HepG2 (cell line): ENCODE measurements at regions not wholly inside any gene's neighbourhood (a gene's known extent, or its start where the extent isn't known, plus 50 kb on each side); places are given as distances from the start of the nearest gene placed in this dataset.

ENCODE experiments used
- ATAC-seq: fragments of 200-7000 bp; cut with Tn5 transposase; 3 replicates; pipeline ENCODE4 v1.9.1; 2020; ENCODE audit warnings: mild to moderate bottlenecking, moderate library complexity
- BruUV-seq: library from RNA; stranded (reverse); fragments of 400-500 nt; replicated peaks from 2 replicates; lab custom pipeline; 2021; lab: Mats Ljungman, UMichigan
- CTCF ChIA-PET: fragments of 300-600 bp; formaldehyde crosslinking; extraction: SDS; loops from one replicate; lab custom pipeline; 2021; ENCODE audit warnings: low total read pairs, inconsistent platforms, low intra/inter-chr PET ratio; lab: Yijun Ruan, JAX
- POLR2A ChIA-PET: fragments of 350-600 bp; sonication (Branson Sonifier 250); formaldehyde crosslinking; loops from one replicate; lab custom pipeline; 2020; ENCODE audit warnings: antibody characterized with exemption, inconsistent platforms; lab: Yijun Ruan, JAX
- DNase-seq: peaks from one replicate; pipeline ENCODE4 v3.0.0-alpha.2; 2015; ENCODE audit warnings: low spot score
- FAIRE-seq: peaks from 3 replicates; lab custom pipeline; 2011; peaks lifted over from hg19 to GRCh38; lab: Jason Lieb, UNC
- H2AFZ ChIP-seq: one replicate; pipeline ENCODE4 v1.6.1; 2011; ENCODE audit warnings: low read length, inconsistent platforms
- H3K27ac ChIP-seq: fragments of 300-600 bp; 3 replicates; pipeline ENCODE4 v1.8.0; 2011; ENCODE audit warnings: mixed run types, mild to moderate bottlenecking, mixed read lengths, low read length, inconsistent platforms; ENCODE audit not compliant: insufficient read depth; ENCODE audit errors: extremely low read length
- H3K27me3 ChIP-seq, 2 experiments: fragments of 200-600 bp in 1 of 2; 2 replicates in 1 of 2; 3 replicates in 1 of 2; pipeline versions ENCODE4 v1.6.0 to v1.8.0; 2011; ENCODE audit warnings: low read length in 2 of 2, mild to moderate bottlenecking in 2 of 2, moderate library complexity in 2 of 2, inconsistent platforms in 1 of 2; ENCODE audit not compliant: insufficient read depth in 2 of 2, control insufficient read depth in 1 of 2
- H3K36me3 ChIP-seq, 2 experiments: fragments of 200-600 bp in 1 of 2; replicated peaks in 1 of 2; 2 replicates in 1 of 2; 3 replicates in 1 of 2; pipeline versions ENCODE4 v1.5.1 to v1.8.0; 2011; ENCODE audit warnings: low read length in 2 of 2, inconsistent platforms in 1 of 2; ENCODE audit not compliant: insufficient read depth in 2 of 2, control insufficient read depth in 1 of 2
- H3K4me1 ChIP-seq: 2 replicates; pipeline ENCODE4 v1.5.1; 2012; ENCODE audit warnings: low read length, inconsistent platforms; ENCODE audit not compliant: insufficient read depth
- H3K4me2 ChIP-seq: 2 replicates; pipeline ENCODE4 v1.6.0; 2011; ENCODE audit warnings: low read depth, low read length, inconsistent platforms
- H3K4me3 ChIP-seq, 3 experiments: fragments of 200-600 bp in 1 of 3; sonication (generic), shearing (Covaris generic) in 1 of 3; replicated peaks in 1 of 3; 2 replicates each; pipeline ENCODE4 v1.5.1; 2011 to 2016; ENCODE audit warnings: low read length in 3 of 3, inconsistent platforms in 2 of 3, low read depth in 2 of 3, mild to moderate bottlenecking in 2 of 3, control low read depth in 1 of 3, mixed read lengths in 1 of 3; ENCODE audit not compliant: insufficient read depth in 1 of 3
- H3K79me2 ChIP-seq: one replicate; pipeline ENCODE4 v1.6.1; 2011; ENCODE audit warnings: low read length, inconsistent platforms; ENCODE audit not compliant: insufficient read depth
- H3K9ac ChIP-seq: 2 replicates; pipeline ENCODE4 v1.6.0; 2011; ENCODE audit warnings: mild to moderate bottlenecking, low read depth, low read length, inconsistent platforms; ENCODE audit not compliant: insufficient read depth
- H3K9me3 ChIP-seq: 2 replicates; pipeline ENCODE4 v1.5.1; 2012; ENCODE audit warnings: mild to moderate bottlenecking, low read length
- H4K20me1 ChIP-seq: 2 replicates; pipeline ENCODE4 v1.6.0; 2011; ENCODE audit warnings: inconsistent platforms, mild to moderate bottlenecking, low read length, moderate library complexity; ENCODE audit not compliant: insufficient read depth
- CHD2 ChIP-seq: IDR thresholded peaks from 2 replicates; pipeline ENCODE4 v1.6.1; 2011; ENCODE audit warnings: low read depth, low read length, improper control_type of control experiment
- HDAC6 ChIP-seq: fragments of 200-600 bp; sonication (generic); IDR thresholded peaks from 2 replicates; pipeline ENCODE4 v1.7.0; 2017; ENCODE audit warnings: mild to moderate bottlenecking, antibody characterized with exemption, low read length, low read depth
- HMG20A ChIP-seq: IDR thresholded peaks from 2 replicates; pipeline ENCODE4 v1.6.1; 2016; ENCODE audit warnings: borderline replicate concordance
- ZNF274 ChIP-seq: sonication (generic); formaldehyde crosslinking; IDR thresholded peaks from 2 replicates; pipeline ENCODE4 v1.5.1; 2020; ENCODE audit warnings: mild to moderate bottlenecking, missing genetic modification reagents
- WGBS: methylation state at CpG from one replicate; pipeline ENCODE4 v1.1.6; 2017; ENCODE audit warnings: low lambda C conversion rate; 5-methylcytosine and 5-hydroxymethylcytosine counted together
- in situ Hi-C: cut with HindIII; loops from 2 replicates; pipeline ENCODE4 v1.10.0; 2017; ENCODE audit warnings: low pct_unique_long_range_greater_than_20kb; ENCODE audit not compliant: extremely low pct_ligation_motif_present
- intact Hi-C: fragments of 100-400 bp; cut with micrococcal nuclease; formaldehyde crosslinking; loops from one replicate; pipeline ENCODE4 v1.10.0; 2022; ENCODE audit not compliant: unreplicated experiment
- TF ChIP-seq, protein P1 (sequence below): sonication (generic); formaldehyde crosslinking; IDR thresholded peaks from 2 replicates; pipeline ENCODE4 v1.9.0; 2022; ENCODE audit warnings: missing genetic modification reagents, mild to moderate bottlenecking, borderline replicate concordance

GRCh38 chr3:118810499-118811035, 224.1 kb downstream of the IGSF11 start:
- H3K79me2 ChIP-seq = no peaks in the 10 kb centered on the region
- CTCF ChIA-PET = no interaction called here
- POLR2A ChIA-PET = no interaction called here
- no peaks in the 10 kb centered on the region for H3K27me3 ChIP-seq
- intact Hi-C loops = no loop called here
- no peak for ATAC-seq
- H4K20me1 ChIP-seq = no peaks in the 10 kb centered on the region
- TF ChIP-seq ZNF274 (CRISPR knock-in tag) (no peak), CHD2 (peak; percentile 74)
- BruUV-seq = no TSS peak
- no peaks in the 10 kb centered on the region for H3K4me1 ChIP-seq
- H3K4me3 ChIP-seq = no peak overlapping the region
- no peak overlapping the region for H3K27ac ChIP-seq
- in situ Hi-C loops = no loop called here
- FAIRE-seq = no peak
- no peak overlapping the region for H2AFZ ChIP-seq
- no peak overlapping the region for H3K4me2 ChIP-seq
- no peaks in the 10 kb centered on the region for H3K9me3 ChIP-seq
- H3K9ac ChIP-seq = no peak overlapping the region
- H3K36me3 ChIP-seq = no peaks in the 10 kb centered on the region
- DNase-seq = no peak
- 41% methylated on average over 10 of the region's 10 CpGs for WGBS

DNA sequence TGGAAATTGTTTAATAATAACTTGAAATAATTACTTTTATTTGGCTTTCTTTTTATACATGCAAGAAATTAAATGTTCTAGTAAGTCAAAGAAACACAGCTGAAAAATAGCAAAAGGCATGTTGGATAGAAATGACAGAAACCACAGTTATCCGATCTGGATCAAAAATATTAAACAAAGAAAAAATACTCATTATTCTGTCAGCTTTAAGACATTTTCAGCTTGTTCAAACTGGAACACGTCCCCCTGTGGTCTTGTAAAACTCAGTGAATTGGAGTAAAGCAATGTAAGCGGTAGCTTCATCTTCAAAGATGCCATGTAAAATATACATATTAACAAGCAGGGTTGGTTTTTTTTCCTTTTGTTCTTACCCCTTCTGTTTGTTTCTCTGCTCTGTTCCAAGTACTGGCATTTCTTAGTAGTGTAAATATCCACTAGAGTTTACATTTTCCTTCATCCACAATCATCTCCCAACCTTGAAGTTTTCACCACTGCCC, 223.4 kb downstream of the IGSF11 start:
- no TSS peak for BruUV-seq
- Histone ChIP-seq H3K4me2 (no peak overlapping the region), H4K20me1 (no peaks in the 10 kb centered on the region), H3K4me1 (no peaks in the 10 kb centered on the region), H3K27me3 (no peaks in the 10 kb centered on the region), H3K36me3 (no peaks in the 10 kb centered on the region), H3K9ac (no peak overlapping the region), H3K79me2 (no peaks in the 10 kb centered on the region), H3K9me3 (no peaks in the 10 kb centered on the region), H3K27ac (no peak overlapping the region), H3K4me3 (no peak overlapping the region), H2AFZ (no peak overlapping the region)
- CTCF ChIA-PET = no interaction called here
- DNase-seq (no peak), ATAC-seq (no peak), FAIRE-seq (no peak)
- no peak for TF ChIP-seq HMG20A
- TF ChIP-seq, protein P1, sequence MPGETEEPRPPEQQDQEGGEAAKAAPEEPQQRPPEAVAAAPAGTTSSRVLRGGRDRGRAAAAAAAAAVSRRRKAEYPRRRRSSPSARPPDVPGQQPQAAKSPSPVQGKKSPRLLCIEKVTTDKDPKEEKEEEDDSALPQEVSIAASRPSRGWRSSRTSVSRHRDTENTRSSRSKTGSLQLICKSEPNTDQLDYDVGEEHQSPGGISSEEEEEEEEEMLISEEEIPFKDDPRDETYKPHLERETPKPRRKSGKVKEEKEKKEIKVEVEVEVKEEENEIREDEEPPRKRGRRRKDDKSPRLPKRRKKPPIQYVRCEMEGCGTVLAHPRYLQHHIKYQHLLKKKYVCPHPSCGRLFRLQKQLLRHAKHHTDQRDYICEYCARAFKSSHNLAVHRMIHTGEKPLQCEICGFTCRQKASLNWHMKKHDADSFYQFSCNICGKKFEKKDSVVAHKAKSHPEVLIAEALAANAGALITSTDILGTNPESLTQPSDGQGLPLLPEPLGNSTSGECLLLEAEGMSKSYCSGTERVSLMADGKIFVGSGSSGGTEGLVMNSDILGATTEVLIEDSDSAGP (CRISPR knock-in tag) = no peak
- no peak for TF ChIP-seq HDAC6
- WGBS = 53% methylated on average over 3 of the region's 3 CpGs
- intact Hi-C loops = no loop called here
- in situ Hi-C loops = no loop called here
- POLR2A ChIA-PET = no interaction called here
